Breast epithelium (tissue), 4 donors: ENCODE measurements at regions not wholly inside any gene's neighbourhood (a gene's known extent, or its start where the extent isn't known, plus 50 kb on each side); places are given as distances from the start of the nearest gene placed in this dataset.

ENCODE experiments used
- DNase-seq, 2 donors: peaks; one replicate each; pipeline ENCODE4 v3.0.0-alpha.2; 2019; ENCODE audit warnings: low spot score in 2 of 2
- H3K27ac ChIP-seq, 2 donors: fragments of 200-600 bp; sonication (generic) in 1 of 2; one replicate each; pipeline ENCODE4 v1.5.1; 2016 to 2019; ENCODE audit warnings: mild to moderate bottlenecking in 1 of 2
- H3K27me3 ChIP-seq, 2 donors: fragments of 200-600 bp; sonication (generic) in 1 of 2; one replicate each; pipeline versions ENCODE4 v1.5.1 to v1.6.0; 2017 to 2019; ENCODE audit warnings: control low read depth in 1 of 2, mild to moderate bottlenecking in 1 of 2
- H3K36me3 ChIP-seq: fragments of 200-600 bp; one replicate; pipeline ENCODE4 v1.5.1; 2019
- H3K4me1 ChIP-seq, 2 donors: fragments of 200-600 bp; sonication (generic); one replicate each; pipeline ENCODE4 v1.5.1; 2016 to 2019; ENCODE audit warnings: control low read depth in 1 of 2
- H3K4me3 ChIP-seq, 3 donors: fragments of 200-600 bp; sonication (generic); 1 replicate in 2 of 3; 2 replicates in 1 of 3; pipeline ENCODE4 v1.5.1; 2016 to 2019; ENCODE audit warnings: mild to moderate bottlenecking in 3 of 3, moderate library complexity in 2 of 3
- H3K9me3 ChIP-seq, 2 donors: fragments of 200-600 bp; sonication (generic) in 1 of 2; one replicate each; pipeline ENCODE4 v1.5.1; 2016 to 2019; ENCODE audit warnings: control low read depth in 1 of 2
- POLR2A ChIP-seq: fragments of 450-650 bp; IDR thresholded peaks from one replicate; pipeline ENCODE4 v1.6.1; 2016; ENCODE audit warnings: antibody characterized with exemption, mild to moderate bottlenecking, moderate library complexity
- POLR2AphosphoS5 ChIP-seq, 3 donors: sonication (generic); formaldehyde crosslinking; IDR thresholded peaks; one replicate each; pipeline ENCODE4 v1.6.1; 2017; ENCODE audit warnings: antibody characterized with exemption in 3 of 3
- intact Hi-C: fragments of 100-400 bp; cut with DNase I; formaldehyde crosslinking; loops from one replicate; pipeline ENCODE4 v1.15.1; 2023; ENCODE audit warnings: low total_unique reads
- TF ChIP-seq, protein P1 (sequence below), 3 donors: fragments of 450-650 bp; IDR thresholded peaks; one replicate each; pipeline ENCODE4 v1.5.1; 2016 to 2017; ENCODE audit warnings: antibody characterized with exemption in 3 of 3, mild to moderate bottlenecking in 3 of 3, moderate library complexity in 3 of 3

DNA sequence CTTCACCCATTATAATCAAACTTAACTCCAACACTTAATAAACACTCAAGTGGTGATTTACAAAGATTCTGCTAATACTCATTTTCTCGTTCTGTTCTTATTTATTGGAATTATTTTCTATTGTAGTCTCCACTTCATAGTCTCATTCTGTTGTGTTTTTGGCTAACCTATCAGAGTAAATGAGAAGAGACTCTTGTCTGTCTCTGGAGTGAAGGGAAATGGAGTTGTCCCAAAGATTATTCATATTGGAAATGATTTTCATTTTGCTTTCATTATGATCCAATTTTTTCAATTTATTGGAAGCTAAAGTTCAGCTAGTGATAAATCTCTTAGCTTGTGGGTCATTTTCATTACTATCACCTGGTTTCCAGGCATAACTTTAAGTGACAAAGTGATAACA, 454.9 kb upstream of the JAG1 start:
- intact Hi-C loops = no loop called here
- Histone ChIP-seq H3K36me3 (no peaks in the 10 kb centered on the region), H3K27ac (no peak overlapping the region), H3K27me3 (no peaks in the 10 kb centered on the region), H3K9me3 (no peaks in the 10 kb centered on the region), H3K4me3 (no peak overlapping the region), H3K4me1 (no peaks in the 10 kb centered on the region)
- no peak for DNase-seq
- no peak for TF ChIP-seq POLR2AphosphoS5 (IDR thresholded peaks at IDR 0.05)
- TF ChIP-seq, protein P1, sequence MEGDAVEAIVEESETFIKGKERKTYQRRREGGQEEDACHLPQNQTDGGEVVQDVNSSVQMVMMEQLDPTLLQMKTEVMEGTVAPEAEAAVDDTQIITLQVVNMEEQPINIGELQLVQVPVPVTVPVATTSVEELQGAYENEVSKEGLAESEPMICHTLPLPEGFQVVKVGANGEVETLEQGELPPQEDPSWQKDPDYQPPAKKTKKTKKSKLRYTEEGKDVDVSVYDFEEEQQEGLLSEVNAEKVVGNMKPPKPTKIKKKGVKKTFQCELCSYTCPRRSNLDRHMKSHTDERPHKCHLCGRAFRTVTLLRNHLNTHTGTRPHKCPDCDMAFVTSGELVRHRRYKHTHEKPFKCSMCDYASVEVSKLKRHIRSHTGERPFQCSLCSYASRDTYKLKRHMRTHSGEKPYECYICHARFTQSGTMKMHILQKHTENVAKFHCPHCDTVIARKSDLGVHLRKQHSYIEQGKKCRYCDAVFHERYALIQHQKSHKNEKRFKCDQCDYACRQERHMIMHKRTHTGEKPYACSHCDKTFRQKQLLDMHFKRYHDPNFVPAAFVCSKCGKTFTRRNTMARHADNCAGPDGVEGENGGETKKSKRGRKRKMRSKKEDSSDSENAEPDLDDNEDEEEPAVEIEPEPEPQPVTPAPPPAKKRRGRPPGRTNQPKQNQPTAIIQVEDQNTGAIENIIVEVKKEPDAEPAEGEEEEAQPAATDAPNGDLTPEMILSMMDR (IDR thresholded peaks at IDR 0.05) = no peak
- no peak for TF ChIP-seq POLR2A

DNA sequence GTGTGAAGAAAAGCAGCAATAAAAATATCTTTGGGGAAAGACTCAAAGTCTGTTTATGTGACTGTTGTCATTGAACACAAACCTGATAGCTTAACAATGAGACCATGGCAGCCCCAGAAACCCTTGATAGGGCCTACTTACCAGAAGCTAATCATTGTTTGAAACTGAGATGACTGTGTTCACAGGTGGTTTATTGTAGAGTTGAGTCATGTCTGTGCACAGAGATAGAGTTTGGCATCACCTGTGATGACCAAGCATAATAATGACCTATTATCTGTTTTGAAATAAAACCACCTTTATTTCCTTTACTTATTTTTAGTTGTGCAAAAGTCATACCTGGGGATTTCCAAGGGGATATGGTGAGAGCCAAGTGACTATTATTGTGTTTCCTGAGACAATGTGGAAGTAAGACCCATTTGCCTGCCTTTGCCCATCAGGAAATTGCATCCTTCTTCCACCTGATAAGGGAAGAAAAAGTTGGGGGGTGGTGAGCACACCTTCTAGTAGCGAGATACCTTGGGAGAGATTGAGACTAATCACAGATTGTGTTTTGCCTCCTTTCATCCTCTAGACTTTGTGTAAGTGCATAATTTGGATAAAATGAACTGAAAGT, 456.9 kb upstream of the JAG1 start:
- no peak for DNase-seq
- Histone ChIP-seq H3K4me3 (no peak overlapping the region), H3K36me3 (no peaks in the 10 kb centered on the region), H3K4me1 (no peaks in the 10 kb centered on the region), H3K27me3 (no peaks in the 10 kb centered on the region), H3K9me3 (no peaks in the 10 kb centered on the region), H3K27ac (no peak overlapping the region)
- intact Hi-C loops = no loop called here
- TF ChIP-seq POLR2A = no peak

DNA sequence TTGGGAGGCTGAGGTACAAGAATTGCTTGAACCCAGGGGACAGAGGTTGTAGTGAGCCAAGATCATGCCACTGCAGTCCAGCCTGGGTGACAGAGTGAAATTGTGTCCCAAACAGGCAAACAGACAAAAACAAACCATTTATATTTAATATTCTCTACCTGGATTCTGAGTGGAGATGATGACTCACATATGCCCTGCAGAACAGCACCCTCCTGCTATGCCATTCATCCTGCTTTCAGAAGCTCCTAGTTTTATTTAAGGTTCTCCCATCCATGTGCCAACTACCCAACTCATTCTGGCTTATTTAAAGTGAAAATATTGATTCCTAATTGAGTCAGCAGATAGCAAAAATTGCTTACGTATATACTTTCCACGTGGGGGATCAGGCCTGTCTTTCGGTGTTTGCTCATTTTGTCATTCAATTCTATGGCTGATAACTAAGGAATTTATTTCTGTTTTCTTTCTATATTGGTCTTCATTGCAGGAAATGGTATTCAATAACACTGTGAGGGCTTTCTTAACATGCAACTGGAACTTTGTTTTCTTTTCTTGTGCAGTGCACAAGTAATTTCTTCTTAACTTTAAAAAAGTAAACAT, 459.1 kb upstream of the JAG1 start:
- Histone ChIP-seq H3K9me3 (no peaks in the 10 kb centered on the region), H3K4me1 (no peaks in the 10 kb centered on the region), H3K27ac (no peak overlapping the region), H3K27me3 (no peaks in the 10 kb centered on the region), H3K36me3 (no peaks in the 10 kb centered on the region), H3K4me3 (no peak overlapping the region)
- intact Hi-C loops = no loop called here
- TF ChIP-seq, protein P1 (IDR thresholded peaks at IDR 0.05) = no peak
- TF ChIP-seq POLR2A (no peak), POLR2AphosphoS5 (IDR thresholded peaks at IDR 0.05) (no peak)
- no peak for DNase-seq

DNA sequence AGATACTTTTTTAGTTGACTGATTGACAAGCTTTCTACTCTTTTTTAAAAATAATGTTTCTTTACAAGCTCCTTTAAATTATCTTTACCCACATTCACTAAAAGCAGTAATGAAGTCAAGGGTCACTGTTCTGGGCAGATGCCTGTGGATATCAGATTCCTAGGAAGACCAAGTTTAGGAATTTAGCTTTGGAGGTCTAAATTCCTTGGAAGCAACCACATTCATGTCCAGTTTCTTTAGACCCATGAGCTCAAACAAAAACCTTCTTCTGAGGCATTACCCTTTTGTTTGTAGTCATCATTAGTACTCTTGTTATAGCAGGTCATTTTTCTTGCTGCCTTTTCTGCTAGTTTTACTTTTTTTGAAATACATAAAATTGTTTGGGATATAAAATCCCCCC, 462.9 kb upstream of the JAG1 start:
- intact Hi-C loops = no loop called here
- Histone ChIP-seq H3K27ac (no peak overlapping the region), H3K9me3 (no peaks in the 10 kb centered on the region), H3K27me3 (no peaks in the 10 kb centered on the region), H3K36me3 (no peaks in the 10 kb centered on the region), H3K4me3 (no peak overlapping the region), H3K4me1 (no peaks in the 10 kb centered on the region)
- TF ChIP-seq POLR2A (no peak), POLR2AphosphoS5 (IDR thresholded peaks at IDR 0.05) (no peak)
- TF ChIP-seq, protein P1 (IDR thresholded peaks at IDR 0.05) = no peak
- DNase-seq = no peak

DNA sequence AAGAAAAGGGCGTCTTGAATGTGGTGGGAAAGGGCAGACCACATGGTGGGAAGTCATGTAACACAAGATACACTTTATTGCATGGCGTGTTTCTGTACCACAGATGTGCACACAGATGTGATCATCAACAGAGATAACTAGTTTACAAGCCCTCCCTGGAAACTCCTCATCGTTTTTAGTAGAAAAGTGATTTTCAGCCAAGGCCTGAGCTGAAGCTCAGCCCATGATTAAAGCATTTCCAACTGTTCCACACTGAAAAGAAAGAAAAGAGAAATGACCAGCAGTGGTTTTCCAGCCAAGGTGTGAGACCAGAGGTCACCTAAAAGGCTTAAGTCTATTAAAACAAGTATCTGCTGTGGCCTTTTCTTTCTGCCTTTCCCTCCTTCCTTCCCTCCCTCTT, 463.9 kb upstream of the JAG1 start:
- TF ChIP-seq POLR2A (no peak), POLR2AphosphoS5 (IDR thresholded peaks at IDR 0.05) (no peak)
- TF ChIP-seq, protein P1 (IDR thresholded peaks at IDR 0.05) = no peak
- intact Hi-C loops = no loop called here
- Histone ChIP-seq H3K4me3 (no peak overlapping the region), H3K27me3 (no peaks in the 10 kb centered on the region), H3K9me3 (no peaks in the 10 kb centered on the region), H3K36me3 (no peaks in the 10 kb centered on the region), H3K27ac (no peak overlapping the region), H3K4me1 (no peaks in the 10 kb centered on the region)
- DNase-seq = no peak
